Kidney glomerular epithelial cell (primary cell): ENCODE measurements at regions not wholly inside any gene's neighbourhood (a gene's known extent, or its start where the extent isn't known, plus 50 kb on each side); places are given as distances from the start of the nearest gene placed in this dataset.
"Not testable (repeated sequence)": the region's sequence is repeated elsewhere in the genome, so short reads cannot be mapped to it uniquely, and the experiment has no call there.

Experiments
- DNase-seq: peaks from one replicate; lab custom pipeline; 2025; lab: John Stamatoyannopoulos, UW

GRCh38 chr1:104466068-104466467 lies 716.4 kb downstream of the AMY1C start:
- no peak for DNase-seq

- DNase-seq, result no peak
These were observed 717.9 kb downstream of the AMY1C start for GRCh38 chr1:104467590-104467989.

- DNase-seq, result no peak
These were observed 718.6 kb downstream of the AMY1C start for GRCh38 chr1:104468282-104468681.

- no peak for DNase-seq
These were observed 726.4 kb downstream of the AMY1C start for GRCh38 chr1:104476126-104476525.

GRCh38 chr1:104488296-104489015 lies 738.8 kb downstream of the AMY1C start:
- no peak for DNase-seq

- no peak for DNase-seq
These were observed 776.6 kb downstream of the AMY1C start for GRCh38 chr1:104526158-104526795.

- DNase-seq, result no peak
These were observed 782.3 kb downstream of the AMY1C start for GRCh38 chr1:104531990-104532389.

- no peak for DNase-seq
These were observed 824.9 kb downstream of the AMY1C start for GRCh38 chr1:104574620-104575019.

- no peak for DNase-seq
These were observed 843.2 kb downstream of the AMY1C start for GRCh38 chr1:104592926-104593325.

GRCh38 chr1:104593413-104594187 lies 843.9 kb downstream of the AMY1C start:
- DNase-seq, result no peak

GRCh38 chr1:104617474-104617873 lies 867.8 kb downstream of the AMY1C start:
- DNase-seq, result no peak

- DNase-seq, result no peak
These were observed 871.5 kb downstream of the AMY1C start for GRCh38 chr1:104621221-104621620.

- DNase-seq, result no peak
These were observed 874.8 kb downstream of the AMY1C start for GRCh38 chr1:104624538-104624937.

GRCh38 chr1:104629589-104629988 lies 879.9 kb downstream of the AMY1C start:
- no peak for DNase-seq

- no peak for DNase-seq
These were observed 881.0 kb downstream of the AMY1C start for GRCh38 chr1:104630567-104631149.

- DNase-seq, result no peak
These were observed 886.9 kb downstream of the AMY1C start for GRCh38 chr1:104636581-104636980.

- DNase-seq, result no peak
These were observed 896.5 kb downstream of the AMY1C start for GRCh38 chr1:104646233-104646632.

GRCh38 chr1:104648269-104648691 lies 898.6 kb downstream of the AMY1C start:
- DNase-seq, result no peak

GRCh38 chr1:104664374-104664773 lies 914.7 kb downstream of the AMY1C start:
- DNase-seq, result not testable (repeated sequence)

- no peak for DNase-seq
These were observed 915.6 kb downstream of the AMY1C start for GRCh38 chr1:104665300-104665699.

- DNase-seq, result no peak
These were observed 922.1 kb downstream of the AMY1C start for GRCh38 chr1:104671684-104672353.

- no peak for DNase-seq
These were observed 949.7 kb downstream of the AMY1C start for GRCh38 chr1:104699433-104699832.
